NOMO-1 treated with DMSO at 0.1 percent for 48 hours (cell line): ENCODE measurements at regions not wholly inside any gene's neighbourhood (a gene's known extent, or its start where the extent isn't known, plus 50 kb on each side); places are given as distances from the start of the nearest gene placed in this dataset.
"Not testable (repeated sequence)": the region's sequence is repeated elsewhere in the genome, so short reads cannot be mapped to it uniquely, and the experiment has no call there.

Experiments used
- DNase-seq: peaks from one replicate; lab custom pipeline; 2025; ENCODE audit not compliant: unreplicated experiment; lab: John Stamatoyannopoulos, UW

- no peak for DNase-seq
These were observed 571.2 kb downstream of the ADCYAP1 start for GRCh38 chr18:1475867-1476266.

- no peak for DNase-seq
These were observed 575.6 kb downstream of the ADCYAP1 start for GRCh38 chr18:1480309-1480708.

GRCh38 chr18:1481577-1481976 is 576.9 kb downstream of the ADCYAP1 start:
- DNase-seq: no peak

- DNase-seq: no peak
These were observed 578.7 kb downstream of the ADCYAP1 start for GRCh38 chr18:1483385-1483784.

- DNase-seq: no peak
These were observed 582.8 kb downstream of the ADCYAP1 start for GRCh38 chr18:1487457-1487856.

GRCh38 chr18:1488394-1488793 is 583.7 kb downstream of the ADCYAP1 start:
- no peak for DNase-seq

GRCh38 chr18:1488957-1489356 is 584.3 kb downstream of the ADCYAP1 start:
- DNase-seq: no peak

- DNase-seq: no peak
These were observed 590.7 kb downstream of the ADCYAP1 start for GRCh38 chr18:1495387-1495786.

- DNase-seq: no peak
These were observed 591.4 kb downstream of the ADCYAP1 start for GRCh38 chr18:1496096-1496495.

GRCh38 chr18:1498216-1498615 is 593.5 kb downstream of the ADCYAP1 start:
- DNase-seq: no peak

GRCh38 chr18:1499265-1499664 is 594.6 kb downstream of the ADCYAP1 start:
- DNase-seq: no peak

GRCh38 chr18:1503847-1504246 is 599.2 kb downstream of the ADCYAP1 start:
- no peak for DNase-seq

GRCh38 chr18:1505856-1506255 is 601.2 kb downstream of the ADCYAP1 start:
- DNase-seq: no peak

- DNase-seq: no peak
These were observed 606.0 kb downstream of the ADCYAP1 start for GRCh38 chr18:1510542-1511179.

- DNase-seq: no peak
These were observed 607.1 kb downstream of the ADCYAP1 start for GRCh38 chr18:1511619-1512311.

- DNase-seq: no peak
These were observed 608.8 kb downstream of the ADCYAP1 start for GRCh38 chr18:1513519-1513918.

- not testable (repeated sequence) for DNase-seq
These were observed 617.0 kb downstream of the ADCYAP1 start for GRCh38 chr18:1521588-1522248.

- DNase-seq: no peak
These were observed 617.6 kb downstream of the ADCYAP1 start for GRCh38 chr18:1522249-1522615.

GRCh38 chr18:1526991-1527390 is 622.3 kb downstream of the ADCYAP1 start:
- no peak for DNase-seq

GRCh38 chr18:1527805-1528204 is 623.1 kb downstream of the ADCYAP1 start:
- DNase-seq: no peak

GRCh38 chr18:1528447-1528846 is 623.8 kb downstream of the ADCYAP1 start:
- DNase-seq: no peak

GRCh38 chr18:1528964-1529509 is 624.4 kb downstream of the ADCYAP1 start:
- no peak for DNase-seq
